SK-N-SH (cell line): ENCODE measurements at regions not wholly inside any gene's neighbourhood (a gene's known extent, or its start where the extent isn't known, plus 50 kb on each side); places are given as distances from the start of the nearest gene placed in this dataset.

ENCODE experiments used
- CTCF ChIA-PET: fragments of 300-600, 350-600 bp; formaldehyde crosslinking; extraction: SDS; loops from one replicate; lab custom pipeline; 2021; lab: Yijun Ruan, JAX
- POLR2A ChIA-PET: fragments of 350-600 bp; sonication (Branson Sonifier 250); formaldehyde crosslinking; extraction: SDS; loops from one replicate; lab custom pipeline; 2020; ENCODE audit warnings: antibody characterized with exemption, inconsistent platforms; lab: Yijun Ruan, JAX
- DNase-seq: peaks from one replicate; pipeline ENCODE4 v3.0.0; 2012
- H2AFZ ChIP-seq: fragments of 200-600 bp; sonication (generic); 2 replicates; pipeline ENCODE4 v1.8.1; 2016; ENCODE audit warnings: antibody characterized with exemption, mild to moderate bottlenecking, low read depth
- H3F3A ChIP-seq: fragments of 200-600 bp; sonication (generic); replicated peaks from 2 replicates; pipeline ENCODE3; 2016; ENCODE audit warnings: antibody characterized with exemption, mild to moderate bottlenecking; ENCODE audit not compliant: insufficient read depth
- H3K27ac ChIP-seq, 2 experiments: fragments of 200-500 bp in 1 of 2; fragments of 200-600 bp in 1 of 2; sonication (Bioruptor generic) in 1 of 2; sonication (generic), shearing (Covaris generic) in 1 of 2; 2 replicates each; pipeline versions ENCODE4 v1.5.1 to v1.6.1; 2014 to 2016; ENCODE audit warnings: low read depth in 2 of 2, inconsistent platforms in 1 of 2, low read length in 1 of 2, mild to moderate bottlenecking in 1 of 2, mixed read lengths in 1 of 2
- H3K27me3 ChIP-seq: fragments of 200-600 bp; sonication (generic), shearing (Covaris generic); 2 replicates; pipeline ENCODE4 v1.6.1; 2016; ENCODE audit warnings: mixed run types; ENCODE audit not compliant: insufficient read depth
- H3K36me3 ChIP-seq, 2 experiments: fragments of 200-500 bp in 1 of 2; fragments of 200-600 bp in 1 of 2; sonication (Bioruptor generic) in 1 of 2; sonication (generic) in 1 of 2; replicated peaks in 1 of 2; 2 replicates each; pipeline versions ENCODE3 to v1.5.1; 2014 to 2016; ENCODE audit warnings: low read length in 1 of 2, mild to moderate bottlenecking in 1 of 2; ENCODE audit not compliant: insufficient read depth in 2 of 2, control insufficient read depth in 1 of 2
- H3K4me1 ChIP-seq, 2 experiments: fragments of 200-500 bp in 1 of 2; fragments of 200-600 bp in 1 of 2; sonication (Bioruptor generic) in 1 of 2; sonication (generic), shearing (Covaris generic) in 1 of 2; 2 replicates each; pipeline versions ENCODE4 v1.5.1 to v1.6.1; 2014 to 2016; ENCODE audit warnings: low read depth in 1 of 2, low read length in 1 of 2, mixed run types in 1 of 2; ENCODE audit not compliant: insufficient read depth in 2 of 2, control insufficient read depth in 1 of 2
- H3K4me2 ChIP-seq: fragments of 200-600 bp; sonication (generic), shearing (Covaris generic); 2 replicates; pipeline ENCODE4 v1.6.1; 2017; ENCODE audit warnings: mixed run types
- H3K4me3 ChIP-seq, 2 experiments: fragments of 200-500 bp in 1 of 2; fragments of 200-600 bp in 1 of 2; sonication (Bioruptor generic) in 1 of 2; sonication (generic), shearing (Covaris generic) in 1 of 2; 2 replicates each; pipeline versions ENCODE4 v1.5.1 to v1.8.1; 2014 to 2016; ENCODE audit warnings: low read depth in 2 of 2, inconsistent platforms in 1 of 2, low read length in 1 of 2, mild to moderate bottlenecking in 1 of 2, mixed read lengths in 1 of 2, moderate library complexity in 1 of 2
- H3K79me2 ChIP-seq: fragments of 200-600 bp; sonication (generic); 2 replicates; pipeline ENCODE4 v1.8.1; 2017; ENCODE audit warnings: mild to moderate bottlenecking; ENCODE audit not compliant: insufficient read depth
- H3K9ac ChIP-seq: fragments of 200-600 bp; sonication (generic); 2 replicates; pipeline ENCODE4 v1.6.1; 2017; ENCODE audit warnings: mixed run types
- H3K9me2 ChIP-seq: fragments of 200-600 bp; sonication (generic); 2 replicates; pipeline ENCODE4 v1.6.1; 2017; ENCODE audit warnings: mixed run types
- H3K9me3 ChIP-seq: fragments of 200-600 bp; sonication (generic); 2 replicates; pipeline ENCODE4 v1.6.1; 2017; ENCODE audit warnings: mixed run types, mild to moderate bottlenecking, moderate library complexity
- H4K20me1 ChIP-seq: fragments of 200-600 bp; sonication (generic); 2 replicates; pipeline ENCODE4 v1.6.1; 2017; ENCODE audit warnings: mild to moderate bottlenecking, mixed run types; ENCODE audit not compliant: insufficient read depth
- CHD2 ChIP-seq: fragments of 150-350 bp; IDR thresholded peaks from 2 replicates; pipeline ENCODE4 v1.6.1; 2018; ENCODE audit warnings: low read length; ENCODE audit not compliant: partially characterized antibody
- ELF1 ChIP-seq: IDR thresholded peaks from 2 replicates; pipeline ENCODE4 v1.4.0; 2012
- EP300 ChIP-seq, 2 experiments: IDR thresholded peaks; 2 replicates each; pipeline versions ENCODE4 v1.4.0 to v1.6.1; 2012; ENCODE audit warnings: borderline replicate concordance in 1 of 2, low read depth in 1 of 2, low read length in 1 of 2
- EZH2phosphoT487 ChIP-seq: fragments of 200-600 bp; sonication (generic); IDR thresholded peaks from 2 replicates; pipeline ENCODE4 v1.6.1; 2017; ENCODE audit warnings: low read depth, mixed run types, mild to moderate bottlenecking, antibody characterized with exemption, moderate library complexity, borderline replicate concordance
- FOSL2 ChIP-seq: IDR thresholded peaks from 2 replicates; pipeline ENCODE4 v1.4.0; 2012; ENCODE audit warnings: low read depth, mild to moderate bottlenecking, moderate library complexity, borderline replicate concordance
- FOXJ3 ChIP-seq: sonication (generic); formaldehyde crosslinking; IDR thresholded peaks from 2 replicates; pipeline ENCODE4 v1.5.1; 2020; ENCODE audit warnings: mild to moderate bottlenecking, missing genetic modification reagents
- FOXM1 ChIP-seq: IDR thresholded peaks from 2 replicates; pipeline ENCODE4 v1.4.0; 2012; ENCODE audit warnings: low read depth, mild to moderate bottlenecking
- GABPA ChIP-seq: IDR thresholded peaks from 2 replicates; pipeline ENCODE4 v1.4.0; 2012; ENCODE audit warnings: low read depth, mild to moderate bottlenecking
- GATA2 ChIP-seq: sonication (generic); formaldehyde crosslinking; IDR thresholded peaks from 2 replicates; pipeline ENCODE4 v1.5.0; 2020; ENCODE audit warnings: mild to moderate bottlenecking, missing genetic modification reagents
- JUND ChIP-seq: IDR thresholded peaks from 2 replicates; pipeline ENCODE4 v1.4.0; 2012
- MXI1 ChIP-seq: IDR thresholded peaks from 2 replicates; pipeline ENCODE4 v1.6.1; 2012; ENCODE audit warnings: mild to moderate bottlenecking, low read depth, low read length, improper control_type of control experiment
- NFIC ChIP-seq: IDR thresholded peaks from 2 replicates; pipeline ENCODE4 v1.4.0; 2012; ENCODE audit warnings: borderline replicate concordance
- NRF1 ChIP-seq: IDR thresholded peaks from 2 replicates; pipeline ENCODE4 v1.6.1; 2012; ENCODE audit warnings: low read depth, mild to moderate bottlenecking, low read length
- POLR2AphosphoS5 ChIP-seq: IDR thresholded peaks from 2 replicates; pipeline ENCODE4 v1.6.1; 2012; ENCODE audit warnings: low read depth, low read length
- RAD21 ChIP-seq: IDR thresholded peaks from 2 replicates; pipeline ENCODE4 v1.6.1; 2012; ENCODE audit warnings: mild to moderate bottlenecking, low read length
- RCOR1 ChIP-seq: fragments of 150-350 bp; IDR thresholded peaks from 2 replicates; pipeline ENCODE4 v1.6.1; 2017; ENCODE audit warnings: antibody characterized with exemption, low read length
- RFX5 ChIP-seq: IDR thresholded peaks from 2 replicates; pipeline ENCODE4 v1.6.1; 2012; ENCODE audit warnings: mild to moderate bottlenecking, improper control_type of control experiment, low read length
- RXRA ChIP-seq: IDR thresholded peaks from 2 replicates; pipeline ENCODE4 v1.4.0; 2012; ENCODE audit warnings: low read depth, mild to moderate bottlenecking, borderline replicate concordance
- SIN3A ChIP-seq: IDR thresholded peaks from 2 replicates; pipeline ENCODE4 v1.6.1; 2012; ENCODE audit warnings: low read depth, mild to moderate bottlenecking, low read length, moderate library complexity, borderline replicate concordance
- TAF1 ChIP-seq: IDR thresholded peaks from 2 replicates; pipeline ENCODE4 v1.6.1; 2012; ENCODE audit warnings: low read depth, mild to moderate bottlenecking, low read length, moderate library complexity, borderline replicate concordance
- TCF12 ChIP-seq: IDR thresholded peaks from 2 replicates; pipeline ENCODE4 v1.4.0; 2012
- TEAD4 ChIP-seq: IDR thresholded peaks from 2 replicates; pipeline ENCODE4 v1.4.0; 2012; ENCODE audit warnings: mild to moderate bottlenecking, borderline replicate concordance; ENCODE audit not compliant: insufficient read depth
- YY1 ChIP-seq: IDR thresholded peaks from 2 replicates; pipeline ENCODE4 v1.4.0; 2012; ENCODE audit warnings: low read depth, mild to moderate bottlenecking
- WGBS: methylation state at CpG from one replicate; pipeline ENCODE4 v1.1.6; 2017; ENCODE audit warnings: low lambda C conversion rate; 5-methylcytosine and 5-hydroxymethylcytosine counted together
- TF ChIP-seq, protein P1 (sequence below): fragments of 200-600 bp; sonication (generic); IDR thresholded peaks from 2 replicates; pipeline ENCODE4 v1.6.1; 2017; ENCODE audit warnings: antibody characterized with exemption, mild to moderate bottlenecking, moderate library complexity
- TF ChIP-seq, protein P2 (sequence below): IDR thresholded peaks from 2 replicates; pipeline ENCODE4 v1.4.0; 2012; ENCODE audit warnings: low read depth
- TF ChIP-seq, protein P3 (sequence below): IDR thresholded peaks from 2 replicates; pipeline ENCODE4 v1.4.0; 2012; ENCODE audit warnings: low read depth, borderline replicate concordance
- TF ChIP-seq, protein P4 (sequence below): fragments of 150-350 bp; IDR thresholded peaks from 2 replicates; pipeline ENCODE4 v1.6.1; 2017; ENCODE audit warnings: antibody characterized with exemption, low read length, low read depth, borderline replicate concordance
- TF ChIP-seq, protein P5 (sequence below): IDR thresholded peaks from 2 replicates; pipeline ENCODE4; 2012
- TF ChIP-seq, protein P6 (sequence below): fragments of 150-350 bp; IDR thresholded peaks from 2 replicates; pipeline ENCODE4 v1.6.1; 2016; ENCODE audit warnings: mild to moderate bottlenecking, low read depth, low read length

DNA sequence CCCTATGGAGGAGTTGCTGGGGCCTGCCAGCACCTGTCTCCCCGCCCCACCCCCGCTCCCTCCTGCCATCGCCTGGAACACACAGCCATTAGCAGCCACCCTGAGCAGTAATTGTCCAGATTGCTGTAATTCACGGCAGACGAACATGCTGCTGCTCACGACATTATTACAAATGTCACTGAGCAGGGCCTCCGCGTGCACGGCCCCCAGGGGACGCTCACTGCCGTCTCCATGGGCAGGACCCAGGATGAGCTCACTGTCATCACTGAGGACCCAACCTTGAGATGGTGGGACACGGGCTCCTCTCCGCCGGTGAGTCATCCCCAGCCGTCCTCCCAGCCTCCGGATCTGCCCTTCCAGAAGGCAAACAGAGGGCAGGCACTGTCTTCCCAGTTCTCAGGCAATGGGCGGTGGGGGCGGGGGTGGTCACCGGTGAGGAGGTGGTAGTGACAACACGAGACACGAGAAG is 100.4 kb downstream of the RFLNA start:
- Histone ChIP-seq H3K9me2 (no peaks in the 10 kb centered on the region), H3K4me3 (no peak overlapping the region), H3F3A (peaks cover 38% of the 10 kb centered on the region), H3K79me2 (peaks cover 28% of the 10 kb centered on the region; the same call in 1 of the 2 replicates), H3K9me3 (no peaks in the 10 kb centered on the region), H3K27me3 (no peaks in the 10 kb centered on the region), H3K27ac (peak overlapping the region; percentile 89 to 95; a peak in 3 of 4 replicates), H3K36me3 (peaks cover 14 to 42% of the 10 kb centered on the region in 2 experiments), H4K20me1 (peaks cover 12% of the 10 kb centered on the region), H3K4me1 (peaks cover 47 to 64% of the 10 kb centered on the region in 2 experiments), H2AFZ (no peak overlapping the region), H3K9ac (no peak overlapping the region), H3K4me2 (no peak overlapping the region)
- POLR2A ChIA-PET = no interaction called here
- DNase-seq = peak; percentile 79
- CTCF ChIA-PET = interaction anchor here (1.0 to 6.0 kb wide), 8 partner anchors 13 to 359 kb away, joined by 3 to 36 read pairs (median 4); no protein-coding TSS in a partner anchor
- WGBS = 72% methylated on average over 9 of the region's 21 CpGs
- peak in 1 of 2 experiments; percentile 65; a peak in 1 of 4 replicates for TF ChIP-seq EP300 (IDR thresholded peaks at IDR 0.05; ENCODE audit: borderline replicate concordance in 1 of 2, low read depth in 1 of 2, low read length in 1 of 2)
- no peak for TF ChIP-seq JUND
- no peak for TF ChIP-seq NRF1
- no peak for TF ChIP-seq FOXM1
- TF ChIP-seq FOXJ3 (CRISPR knock-in tag) = no peak; the same call in 1 of the 2 replicates
- no peak for TF ChIP-seq NFIC
- TF ChIP-seq, protein P1, sequence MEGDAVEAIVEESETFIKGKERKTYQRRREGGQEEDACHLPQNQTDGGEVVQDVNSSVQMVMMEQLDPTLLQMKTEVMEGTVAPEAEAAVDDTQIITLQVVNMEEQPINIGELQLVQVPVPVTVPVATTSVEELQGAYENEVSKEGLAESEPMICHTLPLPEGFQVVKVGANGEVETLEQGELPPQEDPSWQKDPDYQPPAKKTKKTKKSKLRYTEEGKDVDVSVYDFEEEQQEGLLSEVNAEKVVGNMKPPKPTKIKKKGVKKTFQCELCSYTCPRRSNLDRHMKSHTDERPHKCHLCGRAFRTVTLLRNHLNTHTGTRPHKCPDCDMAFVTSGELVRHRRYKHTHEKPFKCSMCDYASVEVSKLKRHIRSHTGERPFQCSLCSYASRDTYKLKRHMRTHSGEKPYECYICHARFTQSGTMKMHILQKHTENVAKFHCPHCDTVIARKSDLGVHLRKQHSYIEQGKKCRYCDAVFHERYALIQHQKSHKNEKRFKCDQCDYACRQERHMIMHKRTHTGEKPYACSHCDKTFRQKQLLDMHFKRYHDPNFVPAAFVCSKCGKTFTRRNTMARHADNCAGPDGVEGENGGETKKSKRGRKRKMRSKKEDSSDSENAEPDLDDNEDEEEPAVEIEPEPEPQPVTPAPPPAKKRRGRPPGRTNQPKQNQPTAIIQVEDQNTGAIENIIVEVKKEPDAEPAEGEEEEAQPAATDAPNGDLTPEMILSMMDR = peak; percentile 16; the same call in 1 of the 2 replicates
- TF ChIP-seq, protein P2, sequence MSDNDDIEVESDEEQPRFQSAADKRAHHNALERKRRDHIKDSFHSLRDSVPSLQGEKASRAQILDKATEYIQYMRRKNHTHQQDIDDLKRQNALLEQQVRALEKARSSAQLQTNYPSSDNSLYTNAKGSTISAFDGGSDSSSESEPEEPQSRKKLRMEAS = no peak
- no peak for TF ChIP-seq ELF1
- TF ChIP-seq, protein P3, sequence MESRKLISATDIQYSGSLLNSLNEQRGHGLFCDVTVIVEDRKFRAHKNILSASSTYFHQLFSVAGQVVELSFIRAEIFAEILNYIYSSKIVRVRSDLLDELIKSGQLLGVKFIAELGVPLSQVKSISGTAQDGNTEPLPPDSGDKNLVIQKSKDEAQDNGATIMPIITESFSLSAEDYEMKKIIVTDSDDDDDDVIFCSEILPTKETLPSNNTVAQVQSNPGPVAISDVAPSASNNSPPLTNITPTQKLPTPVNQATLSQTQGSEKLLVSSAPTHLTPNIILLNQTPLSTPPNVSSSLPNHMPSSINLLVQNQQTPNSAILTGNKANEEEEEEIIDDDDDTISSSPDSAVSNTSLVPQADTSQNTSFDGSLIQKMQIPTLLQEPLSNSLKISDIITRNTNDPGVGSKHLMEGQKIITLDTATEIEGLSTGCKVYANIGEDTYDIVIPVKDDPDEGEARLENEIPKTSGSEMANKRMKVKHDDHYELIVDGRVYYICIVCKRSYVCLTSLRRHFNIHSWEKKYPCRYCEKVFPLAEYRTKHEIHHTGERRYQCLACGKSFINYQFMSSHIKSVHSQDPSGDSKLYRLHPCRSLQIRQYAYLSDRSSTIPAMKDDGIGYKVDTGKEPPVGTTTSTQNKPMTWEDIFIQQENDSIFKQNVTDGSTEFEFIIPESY = no peak
- no peak for TF ChIP-seq TCF12
- no peak for TF ChIP-seq POLR2AphosphoS5
- TF ChIP-seq SIN3A = no peak
- no peak for TF ChIP-seq YY1
- TF ChIP-seq TAF1 = no peak
- no peak for TF ChIP-seq RXRA
- TF ChIP-seq GATA2 (CRISPR knock-in tag) = no peak
- no peak for TF ChIP-seq EZH2phosphoT487
- TF ChIP-seq GABPA = no peak
- TF ChIP-seq RCOR1 = 0 out of 2 replicates have a peak, but pooled peaks have one; percentile 10
- TF ChIP-seq, protein P4, sequence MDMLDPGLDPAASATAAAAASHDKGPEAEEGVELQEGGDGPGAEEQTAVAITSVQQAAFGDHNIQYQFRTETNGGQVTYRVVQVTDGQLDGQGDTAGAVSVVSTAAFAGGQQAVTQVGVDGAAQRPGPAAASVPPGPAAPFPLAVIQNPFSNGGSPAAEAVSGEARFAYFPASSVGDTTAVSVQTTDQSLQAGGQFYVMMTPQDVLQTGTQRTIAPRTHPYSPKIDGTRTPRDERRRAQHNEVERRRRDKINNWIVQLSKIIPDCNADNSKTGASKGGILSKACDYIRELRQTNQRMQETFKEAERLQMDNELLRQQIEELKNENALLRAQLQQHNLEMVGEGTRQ = no peak
- no peak for TF ChIP-seq RFX5
- TF ChIP-seq MXI1 = peak; percentile 91
- TF ChIP-seq, protein P5, sequence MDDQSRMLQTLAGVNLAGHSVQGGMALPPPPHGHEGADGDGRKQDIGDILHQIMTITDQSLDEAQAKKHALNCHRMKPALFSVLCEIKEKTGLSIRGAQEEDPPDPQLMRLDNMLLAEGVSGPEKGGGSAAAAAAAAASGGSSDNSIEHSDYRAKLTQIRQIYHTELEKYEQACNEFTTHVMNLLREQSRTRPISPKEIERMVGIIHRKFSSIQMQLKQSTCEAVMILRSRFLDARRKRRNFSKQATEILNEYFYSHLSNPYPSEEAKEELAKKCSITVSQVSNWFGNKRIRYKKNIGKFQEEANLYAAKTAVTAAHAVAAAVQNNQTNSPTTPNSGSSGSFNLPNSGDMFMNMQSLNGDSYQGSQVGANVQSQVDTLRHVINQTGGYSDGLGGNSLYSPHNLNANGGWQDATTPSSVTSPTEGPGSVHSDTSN = no peak
- TF ChIP-seq, protein P6, sequence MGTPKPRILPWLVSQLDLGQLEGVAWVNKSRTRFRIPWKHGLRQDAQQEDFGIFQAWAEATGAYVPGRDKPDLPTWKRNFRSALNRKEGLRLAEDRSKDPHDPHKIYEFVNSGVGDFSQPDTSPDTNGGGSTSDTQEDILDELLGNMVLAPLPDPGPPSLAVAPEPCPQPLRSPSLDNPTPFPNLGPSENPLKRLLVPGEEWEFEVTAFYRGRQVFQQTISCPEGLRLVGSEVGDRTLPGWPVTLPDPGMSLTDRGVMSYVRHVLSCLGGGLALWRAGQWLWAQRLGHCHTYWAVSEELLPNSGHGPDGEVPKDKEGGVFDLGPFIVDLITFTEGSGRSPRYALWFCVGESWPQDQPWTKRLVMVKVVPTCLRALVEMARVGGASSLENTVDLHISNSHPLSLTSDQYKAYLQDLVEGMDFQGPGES = no peak
- TF ChIP-seq FOSL2 = 0 out of 2 replicates have a peak, but pooled peaks have one; percentile 15
- no peak for TF ChIP-seq TEAD4
- TF ChIP-seq CHD2 = peak; percentile 56
- TF ChIP-seq RAD21 = peak; percentile 54
